MM.1S (cell line): ENCODE measurements at regions not wholly inside any gene's neighbourhood (a gene's known extent, or its start where the extent isn't known, plus 50 kb on each side); places are given as distances from the start of the nearest gene placed in this dataset.

Experiments
- EZH2 ChIP-seq: fragments of 300-600 bp; sonication (generic); optimal IDR thresholded peaks from 2 replicates; pipeline ENCODE3; 2017; ENCODE audit warnings: low read depth, mild to moderate bottlenecking, antibody characterized with exemption, low read length, mixed read lengths
- TF ChIP-seq, protein P1 (sequence below): fragments of 300-600 bp; sonication (generic); IDR thresholded peaks from 2 replicates; pipeline ENCODE4 v1.5.1; 2016; ENCODE audit warnings: antibody characterized with exemption, low read length, mixed read lengths

- TF ChIP-seq, protein P1, sequence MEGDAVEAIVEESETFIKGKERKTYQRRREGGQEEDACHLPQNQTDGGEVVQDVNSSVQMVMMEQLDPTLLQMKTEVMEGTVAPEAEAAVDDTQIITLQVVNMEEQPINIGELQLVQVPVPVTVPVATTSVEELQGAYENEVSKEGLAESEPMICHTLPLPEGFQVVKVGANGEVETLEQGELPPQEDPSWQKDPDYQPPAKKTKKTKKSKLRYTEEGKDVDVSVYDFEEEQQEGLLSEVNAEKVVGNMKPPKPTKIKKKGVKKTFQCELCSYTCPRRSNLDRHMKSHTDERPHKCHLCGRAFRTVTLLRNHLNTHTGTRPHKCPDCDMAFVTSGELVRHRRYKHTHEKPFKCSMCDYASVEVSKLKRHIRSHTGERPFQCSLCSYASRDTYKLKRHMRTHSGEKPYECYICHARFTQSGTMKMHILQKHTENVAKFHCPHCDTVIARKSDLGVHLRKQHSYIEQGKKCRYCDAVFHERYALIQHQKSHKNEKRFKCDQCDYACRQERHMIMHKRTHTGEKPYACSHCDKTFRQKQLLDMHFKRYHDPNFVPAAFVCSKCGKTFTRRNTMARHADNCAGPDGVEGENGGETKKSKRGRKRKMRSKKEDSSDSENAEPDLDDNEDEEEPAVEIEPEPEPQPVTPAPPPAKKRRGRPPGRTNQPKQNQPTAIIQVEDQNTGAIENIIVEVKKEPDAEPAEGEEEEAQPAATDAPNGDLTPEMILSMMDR: no peak
- no peak for TF ChIP-seq EZH2
Observed at GRCh38 chr4:38500433-38500832, 163.6 kb upstream of the KLF3 start.
